Left ventricle myocardium inferior (tissue), 1 donor: ENCODE measurements at regions not wholly inside any gene's neighbourhood (a gene's known extent, or its start where the extent isn't known, plus 50 kb on each side); places are given as distances from the start of the nearest gene placed in this dataset.

ENCODE experiments used
- DNase-seq: peaks from one replicate; pipeline ENCODE4 v3.0.0-alpha.2; 2020
- H3K27ac ChIP-seq: fragments of 200-600 bp; replicated peaks from 2 replicates; pipeline ENCODE4 v1.8.0; 2021
- H3K27me3 ChIP-seq: fragments of 200-600 bp; 2 replicates; pipeline ENCODE4 v1.8.0; 2021; ENCODE audit warnings: low read depth
- H3K36me3 ChIP-seq: fragments of 200-600 bp; 2 replicates; pipeline ENCODE4 v1.8.0; 2021
- H3K4me1 ChIP-seq: fragments of 200-600 bp; 2 replicates; pipeline ENCODE4 v1.8.0; 2021
- H3K4me3 ChIP-seq: fragments of 200-600 bp; 2 replicates; pipeline ENCODE4 v1.8.0; 2021; ENCODE audit warnings: mild to moderate bottlenecking, moderate library complexity
- H3K9me3 ChIP-seq: fragments of 200-600 bp; replicated peaks from 2 replicates; pipeline ENCODE4 v1.8.0; 2021
- CTCF ChIP-seq: fragments of 200-600 bp; IDR thresholded peaks from 2 replicates; pipeline ENCODE4 v1.8.0; 2021; ENCODE audit warnings: antibody characterized with exemption, mild to moderate bottlenecking, borderline replicate concordance
- intact Hi-C: fragments of 100-400 bp; cut with micrococcal nuclease; formaldehyde crosslinking; loops from one replicate; pipeline ENCODE4 v1.11.0; 2022
- donor health status: DM: no; HTN: yes; CAD: no; lungs with severe emphysema.

GRCh38 chr20:39795401-39796272 lies 833.5 kb downstream of the DHX35 start:
- intact Hi-C loops = no loop called here

GRCh38 chr20:39792334-39792733 lies 830.2 kb downstream of the DHX35 start:
- no peak for DNase-seq
- Histone ChIP-seq H3K36me3 (no peaks in the 10 kb centered on the region), H3K27me3 (no peaks in the 10 kb centered on the region), H3K27ac (no peak overlapping the region), H3K4me3 (no peak overlapping the region), H3K4me1 (no peaks in the 10 kb centered on the region), H3K9me3 (no peaks in the 10 kb centered on the region)
- no peak for TF ChIP-seq CTCF
- intact Hi-C loops = no loop called here

More at GRCh38 chr20:39795401-39796272, 833.5 kb downstream of the DHX35 start:
- no peak overlapping the region for H3K27ac ChIP-seq
- H3K9me3 ChIP-seq = peaks cover 15% of the 10 kb centered on the region
- no peak for DNase-seq
- H3K4me1 ChIP-seq = no peaks in the 10 kb centered on the region
- H3K27me3 ChIP-seq = no peaks in the 10 kb centered on the region
- H3K36me3 ChIP-seq = no peaks in the 10 kb centered on the region
- H3K4me3 ChIP-seq = no peak overlapping the region
- TF ChIP-seq CTCF = no peak

- no peaks in the 10 kb centered on the region for H3K27me3 ChIP-seq
- no peak for DNase-seq
- no peak overlapping the region for H3K4me3 ChIP-seq
- no peaks in the 10 kb centered on the region for H3K4me1 ChIP-seq
- no peak overlapping the region for H3K27ac ChIP-seq
- no peaks in the 10 kb centered on the region for H3K9me3 ChIP-seq
- no peaks in the 10 kb centered on the region for H3K36me3 ChIP-seq
- intact Hi-C loops = no loop called here
- no peak for TF ChIP-seq CTCF
Measured at GRCh38 chr20:39789411-39789810, 827.3 kb downstream of the DHX35 start.

- H3K4me3 ChIP-seq = no peak overlapping the region
- intact Hi-C loops = no loop called here
- peaks cover 21% of the 10 kb centered on the region for H3K9me3 ChIP-seq
- no peaks in the 10 kb centered on the region for H3K27me3 ChIP-seq
- H3K27ac ChIP-seq = no peak overlapping the region
- TF ChIP-seq CTCF = no peak
- no peak for DNase-seq
- H3K36me3 ChIP-seq = no peaks in the 10 kb centered on the region
- no peaks in the 10 kb centered on the region for H3K4me1 ChIP-seq
Measured at GRCh38 chr20:39785252-39785917, 823.2 kb downstream of the DHX35 start.

- TF ChIP-seq CTCF = no peak
Measured at GRCh38 chr20:39784693-39785092, 822.5 kb downstream of the DHX35 start.

More at GRCh38 chr20:39784693-39785092, 822.5 kb downstream of the DHX35 start:
- H3K27ac ChIP-seq = no peak overlapping the region
- H3K9me3 ChIP-seq = peaks cover 28% of the 10 kb centered on the region
- H3K36me3 ChIP-seq = no peaks in the 10 kb centered on the region
- no peaks in the 10 kb centered on the region for H3K4me1 ChIP-seq
- H3K27me3 ChIP-seq = no peaks in the 10 kb centered on the region
- intact Hi-C loops = no loop called here
- no peak for DNase-seq
- no peak overlapping the region for H3K4me3 ChIP-seq
